ENCODE measurements at regions not wholly inside any gene's neighbourhood (a gene's known extent, or its start where the extent isn't known, plus 50 kb on each side); places are given as distances from the start of the nearest gene placed in this dataset.

- Histone ChIP-seq H3K4me3 (ENCODE audit: insufficient read depth, low read depth, low read length) (no peak overlapping the region), H2AFZ (ENCODE audit: low read depth, low read length) (no peak overlapping the region), H3K4me1 (ENCODE audit: insufficient read depth, low read length) (no peaks in the 10 kb centered on the region), H4K20me1 (ENCODE audit: insufficient read depth, low read length) (no peaks in the 10 kb centered on the region), H3K4me2 (ENCODE audit: low read length) (no peak overlapping the region), H3K9me3 (ENCODE audit: insufficient read depth, low read depth, low read length) (no peaks in the 10 kb centered on the region), H3K79me2 (ENCODE audit: insufficient read depth, low read length) (no peaks in the 10 kb centered on the region), H3K9ac (ENCODE audit: low read length) (no peak overlapping the region), H3K27ac (ENCODE audit: low read depth, low read length) (no peak overlapping the region), H3K27me3 (ENCODE audit: insufficient read depth, low read length) (no peaks in the 10 kb centered on the region), H3K36me3 (ENCODE audit: insufficient read depth, low read length) (no peaks in the 10 kb centered on the region)
- Mint-ChIP-seq H3K36me3 (ENCODE audit: low read depth, unreplicated experiment) (no peaks in the 10 kb centered on the region), H3K4me1 (ENCODE audit: low read depth, unreplicated experiment) (no peaks in the 10 kb centered on the region), H3K27ac (ENCODE audit: unreplicated experiment) (no peak overlapping the region), H3K9me3 (ENCODE audit: unreplicated experiment) (no peaks in the 10 kb centered on the region), H3K27me3 (ENCODE audit: low read depth, unreplicated experiment) (no peaks in the 10 kb centered on the region), H3K4me3 (ENCODE audit: unreplicated experiment) (no peak overlapping the region)
- FAIRE-seq: no peak
- DNase-seq (ENCODE audit: low read depth): no peak
- TF ChIP-seq EZH2 (IDR thresholded peaks at IDR 0.05; ENCODE audit: insufficient read depth, low read length): no peak
- no peak for TF ChIP-seq CTCF (IDR thresholded peaks at IDR 0.05; ENCODE audit: insufficient read depth, low read depth, low read length)
Observed at GRCh38 chr9:71355884-71356283, 234.5 kb upstream of the TRPM3 start.

GRCh38 chr9:71353720-71354119 lies 232.3 kb upstream of the TRPM3 start:
- Histone ChIP-seq H3K36me3 (ENCODE audit: insufficient read depth, low read length) (no peaks in the 10 kb centered on the region), H3K4me3 (ENCODE audit: insufficient read depth, low read depth, low read length) (no peak overlapping the region), H3K27me3 (ENCODE audit: insufficient read depth, low read length) (no peaks in the 10 kb centered on the region), H3K9me3 (ENCODE audit: insufficient read depth, low read depth, low read length) (no peaks in the 10 kb centered on the region), H3K4me1 (ENCODE audit: insufficient read depth, low read length) (peaks cover 3% of the 10 kb centered on the region), H3K9ac (ENCODE audit: low read length) (no peak overlapping the region), H3K79me2 (ENCODE audit: insufficient read depth, low read length) (no peaks in the 10 kb centered on the region), H3K4me2 (ENCODE audit: low read length) (no peak overlapping the region), H4K20me1 (ENCODE audit: insufficient read depth, low read length) (no peaks in the 10 kb centered on the region), H2AFZ (ENCODE audit: low read depth, low read length) (no peak overlapping the region), H3K27ac (ENCODE audit: low read depth, low read length) (no peak overlapping the region)
- TF ChIP-seq CTCF (IDR thresholded peaks at IDR 0.05; ENCODE audit: insufficient read depth, low read depth, low read length): no peak
- no peak for TF ChIP-seq EZH2 (IDR thresholded peaks at IDR 0.05; ENCODE audit: insufficient read depth, low read length)
- Mint-ChIP-seq H3K4me1 (ENCODE audit: low read depth, unreplicated experiment) (peaks cover 14% of the 10 kb centered on the region), H3K27ac (ENCODE audit: unreplicated experiment) (no peak overlapping the region), H3K36me3 (ENCODE audit: low read depth, unreplicated experiment) (no peaks in the 10 kb centered on the region), H3K27me3 (ENCODE audit: low read depth, unreplicated experiment) (no peaks in the 10 kb centered on the region), H3K9me3 (ENCODE audit: unreplicated experiment) (no peaks in the 10 kb centered on the region), H3K4me3 (ENCODE audit: unreplicated experiment) (no peak overlapping the region)
- FAIRE-seq: peak; percentile 34
- peak; percentile 65 for DNase-seq (ENCODE audit: low read depth)

- H3K9me3 Mint-ChIP-seq (ENCODE audit: unreplicated experiment): no peaks in the 10 kb centered on the region
- Histone ChIP-seq H2AFZ (ENCODE audit: low read depth, low read length) (no peak overlapping the region), H3K4me3 (ENCODE audit: insufficient read depth, low read depth, low read length) (no peak overlapping the region), H3K79me2 (ENCODE audit: insufficient read depth, low read length) (no peaks in the 10 kb centered on the region), H3K9ac (ENCODE audit: low read length) (no peak overlapping the region), H4K20me1 (ENCODE audit: insufficient read depth, low read length) (no peaks in the 10 kb centered on the region), H3K36me3 (ENCODE audit: insufficient read depth, low read length) (no peaks in the 10 kb centered on the region), H3K27me3 (ENCODE audit: insufficient read depth, low read length) (no peaks in the 10 kb centered on the region), H3K4me1 (ENCODE audit: insufficient read depth, low read length) (peaks cover 3% of the 10 kb centered on the region), H3K9me3 (ENCODE audit: insufficient read depth, low read depth, low read length) (no peaks in the 10 kb centered on the region), H3K4me2 (ENCODE audit: low read length) (no peak overlapping the region), H3K27ac (ENCODE audit: low read depth, low read length) (no peak overlapping the region)
- H3K27me3 Mint-ChIP-seq (ENCODE audit: low read depth, unreplicated experiment): no peaks in the 10 kb centered on the region
- FAIRE-seq (no peak), DNase-seq (ENCODE audit: low read depth) (no peak)
- no peaks in the 10 kb centered on the region for H3K36me3 Mint-ChIP-seq (ENCODE audit: low read depth, unreplicated experiment)
- TF ChIP-seq CTCF (IDR thresholded peaks at IDR 0.05; ENCODE audit: insufficient read depth, low read depth, low read length): no peak
- no peak for TF ChIP-seq EZH2 (IDR thresholded peaks at IDR 0.05; ENCODE audit: insufficient read depth, low read length)
- no peak overlapping the region for H3K27ac Mint-ChIP-seq (ENCODE audit: unreplicated experiment)
- no peak overlapping the region for H3K4me3 Mint-ChIP-seq (ENCODE audit: unreplicated experiment)
- H3K4me1 Mint-ChIP-seq (ENCODE audit: low read depth, unreplicated experiment): peaks cover 19% of the 10 kb centered on the region
Observed at GRCh38 chr9:71352837-71353236, 231.4 kb upstream of the TRPM3 start.
